ENCODE measurements at regions not wholly inside any gene's neighbourhood (a gene's known extent, or its start where the extent isn't known, plus 50 kb on each side); places are given as distances from the start of the nearest gene placed in this dataset.

GRCh38 chr6:14917109-14917910 is 328.6 kb upstream of the JARID2 start:
- Histone ChIP-seq H3K27me3 (ENCODE audit: insufficient read depth, low read depth, low read length) (no peaks in the 10 kb centered on the region), H3K4me3 (ENCODE audit: low read length) (no peak overlapping the region), H2AFZ (ENCODE audit: low read depth, low read length) (no peak overlapping the region), H3K27ac (ENCODE audit: low read length) (no peak overlapping the region), H3K4me2 (ENCODE audit: low read length) (no peak overlapping the region), H3K79me2 (replicated peaks; ENCODE audit: insufficient read depth, low read length) (no peaks in the 10 kb centered on the region), H4K20me1 (ENCODE audit: insufficient read depth) (no peaks in the 10 kb centered on the region), H3K9ac (ENCODE audit: low read length) (no peak overlapping the region), H3K9me2 (ENCODE audit: insufficient read depth, low read length) (no peaks in the 10 kb centered on the region), H3K9me3 (ENCODE audit: low read length) (no peaks in the 10 kb centered on the region), H3K36me3 (ENCODE audit: insufficient read depth, low read length) (no peaks in the 10 kb centered on the region), H3F3A (ENCODE audit: insufficient read depth, low read length, poor library complexity, severe bottlenecking) (no peaks in the 10 kb centered on the region)
- TF ChIP-seq SMC3 (conservative IDR thresholded peaks at IDR 0.05; ENCODE audit: poor library complexity) (no peak), EP300 (conservative IDR thresholded peaks at IDR 0.05; ENCODE audit: poor library complexity, severe bottlenecking) (no peak), RAD21 (conservative IDR thresholded peaks at IDR 0.05) (no peak), EZH2 (IDR thresholded peaks at IDR 0.05; ENCODE audit: borderline replicate concordance, insufficient read depth, low read length, poor library complexity, severe bottlenecking) (no peak), CTCF (IDR thresholded peaks at IDR 0.05; ENCODE audit: poor library complexity, severe bottlenecking) (no peak), TAF1 (IDR thresholded peaks at IDR 0.05; ENCODE audit: low read depth) (no peak), POLR2AphosphoS5 (IDR thresholded peaks at IDR 0.05) (no peak), MXI1 (conservative IDR thresholded peaks at IDR 0.05; ENCODE audit: poor library complexity, severe bottlenecking) (no peak)
- TF ChIP-seq, protein P1, sequence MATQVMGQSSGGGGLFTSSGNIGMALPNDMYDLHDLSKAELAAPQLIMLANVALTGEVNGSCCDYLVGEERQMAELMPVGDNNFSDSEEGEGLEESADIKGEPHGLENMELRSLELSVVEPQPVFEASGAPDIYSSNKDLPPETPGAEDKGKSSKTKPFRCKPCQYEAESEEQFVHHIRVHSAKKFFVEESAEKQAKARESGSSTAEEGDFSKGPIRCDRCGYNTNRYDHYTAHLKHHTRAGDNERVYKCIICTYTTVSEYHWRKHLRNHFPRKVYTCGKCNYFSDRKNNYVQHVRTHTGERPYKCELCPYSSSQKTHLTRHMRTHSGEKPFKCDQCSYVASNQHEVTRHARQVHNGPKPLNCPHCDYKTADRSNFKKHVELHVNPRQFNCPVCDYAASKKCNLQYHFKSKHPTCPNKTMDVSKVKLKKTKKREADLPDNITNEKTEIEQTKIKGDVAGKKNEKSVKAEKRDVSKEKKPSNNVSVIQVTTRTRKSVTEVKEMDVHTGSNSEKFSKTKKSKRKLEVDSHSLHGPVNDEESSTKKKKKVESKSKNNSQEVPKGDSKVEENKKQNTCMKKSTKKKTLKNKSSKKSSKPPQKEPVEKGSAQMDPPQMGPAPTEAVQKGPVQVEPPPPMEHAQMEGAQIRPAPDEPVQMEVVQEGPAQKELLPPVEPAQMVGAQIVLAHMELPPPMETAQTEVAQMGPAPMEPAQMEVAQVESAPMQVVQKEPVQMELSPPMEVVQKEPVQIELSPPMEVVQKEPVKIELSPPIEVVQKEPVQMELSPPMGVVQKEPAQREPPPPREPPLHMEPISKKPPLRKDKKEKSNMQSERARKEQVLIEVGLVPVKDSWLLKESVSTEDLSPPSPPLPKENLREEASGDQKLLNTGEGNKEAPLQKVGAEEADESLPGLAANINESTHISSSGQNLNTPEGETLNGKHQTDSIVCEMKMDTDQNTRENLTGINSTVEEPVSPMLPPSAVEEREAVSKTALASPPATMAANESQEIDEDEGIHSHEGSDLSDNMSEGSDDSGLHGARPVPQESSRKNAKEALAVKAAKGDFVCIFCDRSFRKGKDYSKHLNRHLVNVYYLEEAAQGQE (IDR thresholded peaks at IDR 0.05; ENCODE audit: borderline replicate concordance), result no peak

- H3K27me3 ChIP-seq (ENCODE audit: insufficient read depth, low read depth, low read length), result no peaks in the 10 kb centered on the region
- no peaks in the 10 kb centered on the region for H3K79me2 ChIP-seq (replicated peaks; ENCODE audit: insufficient read depth, low read length)
- no peak overlapping the region for H3K4me3 ChIP-seq (ENCODE audit: low read length)
- no peaks in the 10 kb centered on the region for H3K9me3 ChIP-seq (ENCODE audit: low read length)
- no peaks in the 10 kb centered on the region for H3K9me2 ChIP-seq (ENCODE audit: insufficient read depth, low read length)
- no peak overlapping the region for H2AFZ ChIP-seq (ENCODE audit: low read depth, low read length)
- H3K27ac ChIP-seq (ENCODE audit: low read length), result no peak overlapping the region
- no peak overlapping the region for H3K4me2 ChIP-seq (ENCODE audit: low read length)
- no peaks in the 10 kb centered on the region for H3K36me3 ChIP-seq (ENCODE audit: insufficient read depth, low read length)
- no peaks in the 10 kb centered on the region for H4K20me1 ChIP-seq (ENCODE audit: insufficient read depth)
- TF ChIP-seq EP300 (conservative IDR thresholded peaks at IDR 0.05; ENCODE audit: poor library complexity, severe bottlenecking) (no peak), TAF1 (IDR thresholded peaks at IDR 0.05; ENCODE audit: low read depth) (no peak), POLR2AphosphoS5 (IDR thresholded peaks at IDR 0.05) (no peak), EZH2 (IDR thresholded peaks at IDR 0.05; ENCODE audit: borderline replicate concordance, insufficient read depth, low read length, poor library complexity, severe bottlenecking) (no peak), CTCF (IDR thresholded peaks at IDR 0.05; ENCODE audit: poor library complexity, severe bottlenecking) (no peak), RAD21 (conservative IDR thresholded peaks at IDR 0.05) (no peak), SMC3 (conservative IDR thresholded peaks at IDR 0.05; ENCODE audit: poor library complexity) (no peak), MXI1 (conservative IDR thresholded peaks at IDR 0.05; ENCODE audit: poor library complexity, severe bottlenecking) (no peak)
- TF ChIP-seq, protein P1 (IDR thresholded peaks at IDR 0.05; ENCODE audit: borderline replicate concordance), result no peak
- H3F3A ChIP-seq (ENCODE audit: insufficient read depth, low read length, poor library complexity, severe bottlenecking), result no peaks in the 10 kb centered on the region
- H3K9ac ChIP-seq (ENCODE audit: low read length), result no peak overlapping the region
Measured at GRCh38 chr6:14918200-14918907, 327.5 kb upstream of the JARID2 start.
